CD4-positive, alpha-beta T cell treated with Interleukin-15 for 4 hours (primary cell): ENCODE measurements at regions not wholly inside any gene's neighbourhood (a gene's known extent, or its start where the extent isn't known, plus 50 kb on each side); places are given as distances from the start of the nearest gene placed in this dataset.

Experiments used
- DNase-seq: peaks from one replicate; pipeline ENCODE4 v3.0.0-alpha.2; 2020; ENCODE audit warnings: low spot score

DNA sequence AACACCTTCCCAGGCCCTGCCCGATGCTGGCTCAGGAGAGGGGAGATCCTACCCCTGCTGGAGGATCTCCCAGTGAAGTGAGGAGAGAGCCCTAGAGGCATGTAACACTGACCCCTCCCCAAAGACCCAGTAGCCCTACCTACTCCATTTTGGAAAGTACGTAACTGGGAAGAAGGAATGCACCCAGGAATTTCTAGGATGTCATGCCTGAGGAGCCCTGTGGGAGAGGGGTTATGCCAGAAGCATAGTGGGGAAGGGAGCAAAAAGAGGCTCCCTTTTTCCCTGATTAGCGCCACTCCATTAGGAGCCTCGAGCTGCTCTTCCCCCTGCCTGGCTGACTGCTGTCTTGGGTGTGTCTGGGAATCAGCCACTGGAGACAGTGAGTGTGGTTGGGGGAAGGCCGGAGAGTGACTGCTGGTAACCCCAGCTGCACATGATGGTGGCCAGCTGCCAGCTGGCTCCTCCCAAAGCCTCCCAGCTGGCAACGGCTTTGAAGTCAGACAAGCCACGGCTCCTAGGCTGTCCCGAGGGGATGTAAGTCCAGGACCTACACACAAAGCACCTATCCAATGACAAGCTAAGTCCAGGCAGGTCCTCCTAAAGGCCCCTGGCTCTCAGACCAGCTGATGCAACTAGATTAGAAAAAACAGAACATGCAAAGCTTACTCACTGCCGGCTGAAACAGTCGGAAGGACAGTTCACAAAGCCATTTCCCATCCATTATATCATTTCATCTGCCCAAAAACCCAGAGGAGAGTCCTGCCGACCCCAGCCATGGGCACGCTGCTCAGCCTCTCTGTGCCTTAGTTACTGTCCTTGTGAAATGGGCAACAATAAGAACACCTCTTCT is 136.5 kb upstream of the ABCA1 start:
- no peak for DNase-seq

- no peak for DNase-seq
Measured at GRCh38 chr9:105065098-105066088, 137.4 kb upstream of the ABCA1 start.

DNA sequence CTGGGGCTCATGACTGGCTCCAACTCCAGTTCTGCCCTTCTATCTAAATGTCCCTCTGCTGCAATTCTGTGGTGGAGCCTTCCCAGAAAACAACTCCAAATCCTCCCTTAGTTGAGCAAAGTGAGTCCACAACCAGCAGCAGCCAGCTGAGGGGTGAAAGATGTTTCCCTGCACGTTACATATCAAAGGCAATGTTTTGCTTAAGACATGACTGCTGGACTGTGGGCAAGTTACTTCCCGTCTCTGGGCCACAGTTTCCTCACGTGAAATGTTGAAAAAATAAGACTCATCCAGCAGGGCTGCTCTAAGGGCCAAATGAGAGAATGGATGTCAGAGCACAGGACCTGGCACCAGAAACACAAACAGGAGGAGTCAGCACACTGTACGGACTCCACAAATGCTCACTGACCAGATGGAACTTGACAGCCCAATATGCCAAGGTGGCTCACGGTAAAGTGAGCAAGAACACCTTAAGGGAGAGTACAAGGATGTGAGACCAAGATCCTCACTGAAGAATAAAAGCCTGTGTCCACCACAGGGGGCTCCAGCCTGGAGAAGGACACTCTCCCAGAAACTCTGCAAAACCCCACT is 138.4 kb upstream of the ABCA1 start:
- DNase-seq = no peak

- no peak for DNase-seq
Measured at GRCh38 chr9:105067895-105068580, 140.1 kb upstream of the ABCA1 start.

- DNase-seq = no peak
Measured at GRCh38 chr9:105069285-105069684, 141.3 kb upstream of the ABCA1 start.

DNA sequence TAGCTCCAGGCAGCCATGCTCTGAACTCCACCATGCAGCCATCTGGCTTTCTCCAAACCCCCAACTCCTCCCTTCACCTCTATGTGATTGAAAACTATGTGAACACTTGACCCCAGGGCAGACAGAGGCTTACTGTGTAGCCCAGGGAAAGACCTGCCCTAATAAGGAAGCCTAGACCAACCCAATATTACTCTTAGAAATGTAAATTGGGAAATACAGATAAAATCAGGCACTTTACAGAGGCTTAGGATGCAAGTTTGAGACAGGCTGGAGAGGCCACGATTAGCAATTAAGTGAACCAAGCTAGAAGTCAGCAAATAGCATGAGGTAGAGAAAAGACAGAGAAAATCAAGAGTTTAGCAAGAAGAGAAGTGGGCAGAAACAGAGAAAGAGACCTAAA is 141.7 kb upstream of the ABCA1 start:
- DNase-seq = no peak

- DNase-seq = no peak
Measured at GRCh38 chr9:105070176-105070575, 142.2 kb upstream of the ABCA1 start.

GRCh38 chr9:105072476-105072875 is 144.5 kb upstream of the ABCA1 start:
- no peak for DNase-seq

GRCh38 chr9:105073147-105073546 is 145.2 kb upstream of the ABCA1 start:
- no peak for DNase-seq

GRCh38 chr9:105074491-105074890 is 146.5 kb upstream of the ABCA1 start:
- no peak for DNase-seq

DNA sequence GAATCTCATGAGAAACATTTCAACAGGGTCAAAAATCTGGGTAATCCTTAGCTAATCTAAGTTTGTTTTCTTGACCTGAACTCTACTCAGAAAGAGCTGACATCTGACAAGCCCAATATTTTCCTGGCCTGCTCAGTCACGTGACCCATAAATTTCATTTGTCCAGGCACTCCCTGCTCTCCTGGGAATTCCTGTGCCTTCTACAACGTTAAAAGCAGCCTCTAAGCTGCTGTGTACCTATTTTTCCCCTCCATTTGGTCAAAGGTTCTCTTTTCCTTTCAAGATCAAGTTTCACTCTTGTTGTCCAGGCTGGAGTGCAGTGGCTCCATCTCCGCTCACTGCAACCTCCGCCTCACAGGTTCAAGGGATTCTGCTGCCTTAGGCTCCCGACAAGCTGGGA is 148.8 kb upstream of the ABCA1 start:
- DNase-seq = no peak

DNA sequence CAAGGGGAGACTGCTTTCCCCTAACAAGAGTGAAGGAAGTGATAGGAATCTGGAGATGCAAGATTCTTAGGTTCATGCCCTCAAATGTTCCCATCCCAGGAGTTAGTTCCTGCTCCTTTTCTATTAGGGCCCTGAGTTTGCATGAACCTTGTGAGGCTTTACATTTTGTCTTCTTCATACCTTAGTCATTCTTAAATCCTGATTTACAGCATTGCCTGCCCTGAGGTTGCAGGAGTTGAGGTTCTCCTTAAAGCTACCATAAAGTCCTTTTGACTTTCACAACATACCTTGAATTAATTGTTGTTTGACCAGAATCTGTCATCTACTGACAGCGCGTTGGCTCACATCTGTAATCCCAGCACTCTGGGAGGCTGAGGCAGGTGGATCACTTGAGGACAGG is 151.5 kb upstream of the ABCA1 start:
- DNase-seq = no peak

DNA sequence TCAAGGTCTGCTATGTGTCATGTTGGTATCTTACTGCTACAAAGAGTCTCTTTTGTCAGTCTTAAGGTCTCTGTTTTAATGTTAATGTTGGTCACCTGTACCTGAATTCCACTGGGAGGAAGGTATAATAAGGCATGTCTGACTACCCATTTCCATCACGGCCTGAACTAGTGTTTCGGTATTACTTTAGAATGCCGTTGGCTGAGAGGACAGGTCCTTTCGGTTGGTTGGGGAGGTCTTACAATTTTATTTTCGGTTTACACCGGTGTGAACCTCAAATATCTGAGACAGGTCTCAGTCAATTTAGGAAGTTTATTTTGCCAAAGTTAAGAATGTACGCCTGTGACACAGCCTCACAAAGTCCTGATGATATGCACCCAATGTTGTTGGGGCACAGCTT is 154.9 kb upstream of the ABCA1 start:
- DNase-seq = no peak

DNA sequence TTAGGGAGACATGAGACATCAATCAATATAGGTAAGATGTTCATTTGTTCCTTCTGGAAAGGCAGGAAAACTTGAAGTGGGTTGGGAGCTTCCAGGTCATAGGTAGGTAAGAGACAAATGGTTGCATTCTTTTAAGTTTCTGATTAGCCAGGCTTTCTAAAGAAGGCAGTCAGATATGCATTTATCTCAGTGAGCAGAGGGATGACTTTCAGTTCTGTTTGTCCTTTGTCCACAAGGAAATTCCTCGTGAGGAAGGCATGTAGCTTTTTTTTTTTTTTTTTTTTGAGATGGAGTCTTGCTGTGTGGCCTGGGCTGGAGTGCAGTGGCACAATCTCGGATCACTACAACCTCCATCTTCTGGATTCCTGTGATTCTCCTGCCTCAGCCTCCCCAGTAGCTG is 155.3 kb upstream of the ABCA1 start:
- DNase-seq = no peak

GRCh38 chr9:105087910-105088898 is 156.2 kb upstream of the SLC44A1 start:
- no peak for DNase-seq

DNA sequence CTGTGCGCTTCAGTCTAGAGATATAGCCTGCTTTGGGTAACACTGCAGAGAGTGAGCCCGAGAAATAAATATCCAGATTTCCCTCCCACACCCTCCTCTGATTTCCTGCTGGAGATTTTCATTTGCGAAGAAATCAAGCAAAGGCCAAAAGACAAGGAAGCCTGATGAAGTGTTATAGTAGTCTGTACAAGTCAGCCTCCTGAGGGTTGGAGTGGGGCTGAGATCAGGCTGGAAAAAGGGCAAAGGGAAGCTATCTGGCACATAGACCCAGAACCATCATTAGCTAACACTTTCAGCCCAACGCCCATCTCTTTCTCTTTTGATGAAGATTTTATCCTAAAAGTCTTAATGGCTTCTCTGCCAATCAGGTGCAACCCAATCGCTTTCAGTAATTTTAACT is 154.6 kb upstream of the SLC44A1 start:
- DNase-seq = no peak

DNA sequence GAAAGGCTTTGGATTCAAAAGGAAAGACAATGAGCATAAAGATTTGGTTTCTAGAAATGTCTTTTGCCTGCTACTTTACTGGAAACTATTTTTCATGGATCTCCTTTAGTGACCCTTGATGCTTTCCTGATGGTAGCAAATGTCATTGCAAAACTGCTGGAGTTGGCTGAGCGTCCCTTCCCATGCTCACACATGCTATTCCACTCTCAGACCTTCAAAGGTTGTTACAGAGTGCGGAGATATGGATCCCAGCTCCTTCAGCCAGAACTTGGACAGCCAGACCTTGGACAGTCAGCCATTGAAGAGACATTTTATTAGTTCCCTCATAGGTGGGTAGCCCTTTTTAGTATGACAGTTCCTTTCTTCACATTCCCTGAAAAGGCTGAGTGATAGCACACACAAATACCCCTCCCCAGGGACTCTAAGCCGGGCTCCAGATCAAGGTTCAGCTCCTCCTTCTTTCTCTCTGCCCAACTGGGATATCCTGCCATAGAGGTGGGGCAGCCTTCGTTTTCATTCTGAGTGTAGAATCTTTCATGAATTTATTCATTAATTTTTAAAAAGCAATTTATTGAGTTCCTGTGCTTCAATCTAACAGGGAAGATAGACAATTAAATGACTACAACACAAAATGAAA is 153.3 kb upstream of the SLC44A1 start:
- no peak for DNase-seq

- DNase-seq = no peak
Measured at GRCh38 chr9:105093685-105094084, 150.8 kb upstream of the SLC44A1 start.

- DNase-seq = no peak
Measured at GRCh38 chr9:105098370-105098769, 146.1 kb upstream of the SLC44A1 start.

GRCh38 chr9:105103776-105104175 is 140.7 kb upstream of the SLC44A1 start:
- no peak for DNase-seq
